ENCODE measurements at regions not wholly inside any gene's neighbourhood (a gene's known extent, or its start where the extent isn't known, plus 50 kb on each side); places are given as distances from the start of the nearest gene placed in this dataset.

GRCh38 chr2:81481242-81481993, 1176.9 kb upstream of the LRRTM1 start:
- no peak for TF ChIP-seq CTCF (conservative IDR thresholded peaks at IDR 0.05; ENCODE audit: low read length)
- TF ChIP-seq EZH2phosphoT487 (IDR thresholded peaks at IDR 0.05; ENCODE audit: borderline replicate concordance), result no peak

All from Loucy (cell line).